HepG2 (cell line): ENCODE measurements at regions not wholly inside any gene's neighbourhood (a gene's known extent, or its start where the extent isn't known, plus 50 kb on each side); places are given as distances from the start of the nearest gene placed in this dataset.
A peak's percentile ranks its signal among the peaks of the same experiment; 100 is the strongest.

Source experiments
- ATAC-seq: fragments of 200-7000 bp; cut with Tn5 transposase; 3 replicates; pipeline ENCODE4 v1.9.1; 2020; ENCODE audit warnings: mild to moderate bottlenecking, moderate library complexity
- BruUV-seq: library from RNA; stranded (reverse); fragments of 400-500 nt; replicated peaks from 2 replicates; lab custom pipeline; 2021; lab: Mats Ljungman, UMichigan
- CTCF ChIA-PET: fragments of 300-600 bp; formaldehyde crosslinking; extraction: SDS; loops from one replicate; lab custom pipeline; 2021; ENCODE audit warnings: low total read pairs, inconsistent platforms, low intra/inter-chr PET ratio; lab: Yijun Ruan, JAX
- POLR2A ChIA-PET: fragments of 350-600 bp; sonication (Branson Sonifier 250); formaldehyde crosslinking; loops from one replicate; lab custom pipeline; 2020; ENCODE audit warnings: antibody characterized with exemption, inconsistent platforms; lab: Yijun Ruan, JAX
- DNase-seq: peaks from one replicate; pipeline ENCODE4 v3.0.0-alpha.2; 2015; ENCODE audit warnings: low spot score
- FAIRE-seq: peaks from 3 replicates; lab custom pipeline; 2011; peaks lifted over from hg19 to GRCh38; lab: Jason Lieb, UNC
- H2AFZ ChIP-seq: one replicate; pipeline ENCODE4 v1.6.1; 2011; ENCODE audit warnings: low read length, inconsistent platforms
- H3K27ac ChIP-seq: fragments of 300-600 bp; 3 replicates; pipeline ENCODE4 v1.8.0; 2011; ENCODE audit warnings: mixed run types, mild to moderate bottlenecking, mixed read lengths, low read length, inconsistent platforms; ENCODE audit not compliant: insufficient read depth; ENCODE audit errors: extremely low read length
- H3K27me3 ChIP-seq, 2 experiments: fragments of 200-600 bp in 1 of 2; 2 replicates in 1 of 2; 3 replicates in 1 of 2; pipeline versions ENCODE4 v1.6.0 to v1.8.0; 2011; ENCODE audit warnings: low read length in 2 of 2, mild to moderate bottlenecking in 2 of 2, moderate library complexity in 2 of 2, inconsistent platforms in 1 of 2; ENCODE audit not compliant: insufficient read depth in 2 of 2, control insufficient read depth in 1 of 2
- H3K36me3 ChIP-seq, 2 experiments: fragments of 200-600 bp in 1 of 2; replicated peaks in 1 of 2; 2 replicates in 1 of 2; 3 replicates in 1 of 2; pipeline versions ENCODE4 v1.5.1 to v1.8.0; 2011; ENCODE audit warnings: low read length in 2 of 2, inconsistent platforms in 1 of 2; ENCODE audit not compliant: insufficient read depth in 2 of 2, control insufficient read depth in 1 of 2
- H3K4me1 ChIP-seq: 2 replicates; pipeline ENCODE4 v1.5.1; 2012; ENCODE audit warnings: low read length, inconsistent platforms; ENCODE audit not compliant: insufficient read depth
- H3K4me2 ChIP-seq: 2 replicates; pipeline ENCODE4 v1.6.0; 2011; ENCODE audit warnings: low read depth, low read length, inconsistent platforms
- H3K4me3 ChIP-seq, 3 experiments: fragments of 200-600 bp in 1 of 3; sonication (generic), shearing (Covaris generic) in 1 of 3; replicated peaks in 1 of 3; 2 replicates each; pipeline ENCODE4 v1.5.1; 2011 to 2016; ENCODE audit warnings: low read length in 3 of 3, inconsistent platforms in 2 of 3, low read depth in 2 of 3, mild to moderate bottlenecking in 2 of 3, control low read depth in 1 of 3, mixed read lengths in 1 of 3; ENCODE audit not compliant: insufficient read depth in 1 of 3
- H3K79me2 ChIP-seq: one replicate; pipeline ENCODE4 v1.6.1; 2011; ENCODE audit warnings: low read length, inconsistent platforms; ENCODE audit not compliant: insufficient read depth
- H3K9ac ChIP-seq: 2 replicates; pipeline ENCODE4 v1.6.0; 2011; ENCODE audit warnings: mild to moderate bottlenecking, low read depth, low read length, inconsistent platforms; ENCODE audit not compliant: insufficient read depth
- H3K9me3 ChIP-seq: 2 replicates; pipeline ENCODE4 v1.5.1; 2012; ENCODE audit warnings: mild to moderate bottlenecking, low read length
- H4K20me1 ChIP-seq: 2 replicates; pipeline ENCODE4 v1.6.0; 2011; ENCODE audit warnings: inconsistent platforms, mild to moderate bottlenecking, low read length, moderate library complexity; ENCODE audit not compliant: insufficient read depth
- CREBL2 ChIP-seq: sonication (generic); formaldehyde crosslinking; IDR thresholded peaks from 2 replicates; pipeline ENCODE4 v1.8.1; 2023; ENCODE audit warnings: missing genetic modification reagents, mild to moderate bottlenecking, borderline replicate concordance
- HDAC1 ChIP-seq: sonication (generic); formaldehyde crosslinking; IDR thresholded peaks from 2 replicates; pipeline ENCODE4 v1.5.1; 2020; ENCODE audit warnings: mild to moderate bottlenecking, missing genetic modification reagents
- KAT2B ChIP-seq: fragments of 150-350 bp; IDR thresholded peaks from 2 replicates; pipeline ENCODE4 v1.6.1; 2014; ENCODE audit warnings: low read depth, low read length, borderline replicate concordance
- PAXIP1 ChIP-seq: sonication (generic); formaldehyde crosslinking; conservative IDR thresholded peaks from 2 replicates; pipeline ENCODE4 v1.4.0; 2020; ENCODE audit warnings: mild to moderate bottlenecking, missing genetic modification reagents, moderate library complexity
- RFXAP ChIP-seq: sonication (generic); formaldehyde crosslinking; IDR thresholded peaks from 2 replicates; pipeline ENCODE4 v1.4.0; 2020; ENCODE audit warnings: missing genetic modification reagents, borderline replicate concordance
- SSRP1 ChIP-seq: IDR thresholded peaks from 2 replicates; pipeline ENCODE4 v1.6.1; 2016; ENCODE audit warnings: control low read depth
- ZNF142 ChIP-seq: sonication (generic); formaldehyde crosslinking; IDR thresholded peaks from 2 replicates; pipeline ENCODE4 v1.4.0; 2020; ENCODE audit warnings: missing genetic modification reagents
- ZNF496 ChIP-seq: sonication (generic); formaldehyde crosslinking; IDR thresholded peaks from 2 replicates; pipeline ENCODE4 v1.8.1; 2023; ENCODE audit warnings: mild to moderate bottlenecking, moderate library complexity, missing genetic modification reagents; ENCODE audit not compliant: insufficient replicate concordance
- ZNF703 ChIP-seq: sonication (generic); formaldehyde crosslinking; IDR thresholded peaks from 2 replicates; pipeline ENCODE4 v1.5.1; 2020; ENCODE audit warnings: missing genetic modification reagents, mild to moderate bottlenecking, moderate library complexity, borderline replicate concordance
- ZNF776 ChIP-seq: sonication (generic); formaldehyde crosslinking; IDR thresholded peaks from 2 replicates; pipeline ENCODE4 v1.4.0; 2020; ENCODE audit warnings: mild to moderate bottlenecking, missing genetic modification reagents
- WGBS: methylation state at CpG from one replicate; pipeline ENCODE4 v1.1.6; 2017; ENCODE audit warnings: low lambda C conversion rate; 5-methylcytosine and 5-hydroxymethylcytosine counted together
- in situ Hi-C: cut with HindIII; loops from 2 replicates; pipeline ENCODE4 v1.10.0; 2017; ENCODE audit warnings: low pct_unique_long_range_greater_than_20kb; ENCODE audit not compliant: extremely low pct_ligation_motif_present
- intact Hi-C: fragments of 100-400 bp; cut with micrococcal nuclease; formaldehyde crosslinking; loops from one replicate; pipeline ENCODE4 v1.10.0; 2022; ENCODE audit not compliant: unreplicated experiment
- TF ChIP-seq, protein P1 (sequence below): sonication (generic); formaldehyde crosslinking; IDR thresholded peaks from 2 replicates; pipeline ENCODE4 v1.8.0; 2022; ENCODE audit warnings: mild to moderate bottlenecking, missing genetic modification reagents, moderate library complexity
- TF ChIP-seq, protein P2 (sequence below): sonication (generic); formaldehyde crosslinking; IDR thresholded peaks from 2 replicates; pipeline ENCODE4 v1.4.0; 2020; ENCODE audit warnings: mild to moderate bottlenecking, missing genetic modification reagents

GRCh38 chr13:30526612-30527495 is 61.1 kb upstream of the HMGB1 start:
- peaks cover 0 to 7% of the 10 kb centered on the region in 2 experiments; a peak in 1 of 5 replicates for H3K27me3 ChIP-seq
- FAIRE-seq (no peak), ATAC-seq (peak; percentile 81), DNase-seq (peak; percentile 4)
- 37% methylated on average over 13 of the region's 21 CpGs for WGBS
- no peaks in the 10 kb centered on the region for H3K79me2 ChIP-seq
- ChIA-PET POLR2A (no interaction called here), CTCF (no interaction called here)
- no peak overlapping the region for H3K9ac ChIP-seq
- H3K4me2 ChIP-seq: peak overlapping the region; percentile 40
- H4K20me1 ChIP-seq: no peaks in the 10 kb centered on the region
- no TSS peak for BruUV-seq
- no peak overlapping the region for H3K27ac ChIP-seq
- H3K4me3 ChIP-seq: peak overlapping the region in 1 of 3 experiments; percentile 22; a peak in 1 of 6 replicates
- intact Hi-C loops (no loop called here), in situ Hi-C loops (no loop called here)
- H3K4me1 ChIP-seq: peaks cover 14% of the 10 kb centered on the region
- H2AFZ ChIP-seq: peak overlapping the region; percentile 21
- no peaks in the 10 kb centered on the region for H3K9me3 ChIP-seq
- H3K36me3 ChIP-seq: no peaks in the 10 kb centered on the region; a peak in 1 of 5 replicates
- no peak for TF ChIP-seq ZNF142 (CRISPR knock-in tag)
- no peak for TF ChIP-seq ZNF496
- TF ChIP-seq, protein P1, sequence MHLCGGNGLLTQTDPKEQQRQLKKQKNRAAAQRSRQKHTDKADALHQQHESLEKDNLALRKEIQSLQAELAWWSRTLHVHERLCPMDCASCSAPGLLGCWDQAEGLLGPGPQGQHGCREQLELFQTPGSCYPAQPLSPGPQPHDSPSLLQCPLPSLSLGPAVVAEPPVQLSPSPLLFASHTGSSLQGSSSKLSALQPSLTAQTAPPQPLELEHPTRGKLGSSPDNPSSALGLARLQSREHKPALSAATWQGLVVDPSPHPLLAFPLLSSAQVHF (CRISPR knock-in tag): no peak
- TF ChIP-seq HDAC1 (CRISPR knock-in tag): no peak
- TF ChIP-seq, protein P2, sequence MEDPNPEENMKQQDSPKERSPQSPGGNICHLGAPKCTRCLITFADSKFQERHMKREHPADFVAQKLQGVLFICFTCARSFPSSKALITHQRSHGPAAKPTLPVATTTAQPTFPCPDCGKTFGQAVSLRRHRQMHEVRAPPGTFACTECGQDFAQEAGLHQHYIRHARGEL (CRISPR knock-in tag): no peak
- TF ChIP-seq CREBL2 (CRISPR knock-in tag): no peak
- no peak for TF ChIP-seq PAXIP1
- no peak for TF ChIP-seq RFXAP
- no peak for TF ChIP-seq KAT2B
- TF ChIP-seq ZNF776: no peak
- TF ChIP-seq SSRP1 (CRISPR knock-in tag): no peak
- no peak for TF ChIP-seq ZNF703 (CRISPR knock-in tag)
